ENCODE measurements at regions not wholly inside any gene's neighbourhood (a gene's known extent, or its start where the extent isn't known, plus 50 kb on each side); places are given as distances from the start of the nearest gene placed in this dataset.

GRCh38 chr11:19555266-19555665 is 157.4 kb upstream of the NAV2 start:
- DNase-seq (no peak), ATAC-seq (ENCODE audit: low read depth in 2 of 2) (no peak)
- no peak overlapping the region for H3K27ac Mint-ChIP-seq
- H3K4me3 Mint-ChIP-seq = no peak overlapping the region
- Histone ChIP-seq H3K4me1 (ENCODE audit: control insufficient read depth, insufficient read depth, low read length, poor library complexity, severe bottlenecking) (no peaks in the 10 kb centered on the region), H3K27me3 (ENCODE audit: control insufficient read depth, insufficient read depth, low read length) (no peaks in the 10 kb centered on the region), H3K9me3 (ENCODE audit: control insufficient read depth in 2 of 2, low read length in 2 of 2) (no peaks in the 10 kb centered on the region), H3K27ac (ENCODE audit: insufficient read depth, low read length, poor library complexity, severe bottlenecking) (no peak overlapping the region), H3K36me3 (ENCODE audit: control insufficient read depth, insufficient read depth, low read length) (no peaks in the 10 kb centered on the region), H3K4me3 (ENCODE audit: low read depth, low read length) (no peak overlapping the region)
- H3K36me3 Mint-ChIP-seq = no peaks in the 10 kb centered on the region
- H3K27me3 Mint-ChIP-seq = no peaks in the 10 kb centered on the region
- no peaks in the 10 kb centered on the region for H3K4me1 Mint-ChIP-seq
- no peaks in the 10 kb centered on the region for H3K9me3 Mint-ChIP-seq

- Mint-ChIP-seq H3K4me1 (no peaks in the 10 kb centered on the region), H3K36me3 (no peaks in the 10 kb centered on the region), H3K9me3 (no peaks in the 10 kb centered on the region), H3K27ac (no peak overlapping the region), H3K27me3 (no peaks in the 10 kb centered on the region), H3K4me3 (no peak overlapping the region)
- no peaks in the 10 kb centered on the region for H3K36me3 ChIP-seq (ENCODE audit: control insufficient read depth, insufficient read depth, low read length)
- no peaks in the 10 kb centered on the region for H3K4me1 ChIP-seq (ENCODE audit: control insufficient read depth, insufficient read depth, low read length, poor library complexity, severe bottlenecking)
- no peaks in the 10 kb centered on the region for H3K9me3 ChIP-seq (ENCODE audit: control insufficient read depth in 2 of 2, low read length in 2 of 2)
- H3K27ac ChIP-seq (ENCODE audit: insufficient read depth, low read length, poor library complexity, severe bottlenecking) = no peak overlapping the region
- DNase-seq (peak; percentile 22 to 63 (median 28)), ATAC-seq (ENCODE audit: low read depth in 2 of 2) (peak; percentile 32 to 35)
- no peaks in the 10 kb centered on the region for H3K27me3 ChIP-seq (ENCODE audit: control insufficient read depth, insufficient read depth, low read length)
- H3K4me3 ChIP-seq (ENCODE audit: low read depth, low read length) = no peak overlapping the region
Observed at GRCh38 chr11:19553683-19554333, 158.8 kb upstream of the NAV2 start.

- H3K27me3 Mint-ChIP-seq = peaks cover 3% of the 10 kb centered on the region
- H3K27ac Mint-ChIP-seq = no peak overlapping the region
- Histone ChIP-seq H3K4me3 (ENCODE audit: low read depth, low read length) (no peak overlapping the region), H3K27me3 (ENCODE audit: control insufficient read depth, insufficient read depth, low read length) (no peaks in the 10 kb centered on the region), H3K27ac (ENCODE audit: insufficient read depth, low read length, poor library complexity, severe bottlenecking) (no peak overlapping the region), H3K4me1 (ENCODE audit: control insufficient read depth, insufficient read depth, low read length, poor library complexity, severe bottlenecking) (no peaks in the 10 kb centered on the region), H3K9me3 (ENCODE audit: control insufficient read depth in 2 of 2, low read length in 2 of 2) (no peaks in the 10 kb centered on the region), H3K36me3 (ENCODE audit: control insufficient read depth, insufficient read depth, low read length) (no peaks in the 10 kb centered on the region)
- H3K4me1 Mint-ChIP-seq = no peaks in the 10 kb centered on the region
- ATAC-seq (ENCODE audit: low read depth in 2 of 2) (no peak), DNase-seq (no peak)
- no peak overlapping the region for H3K4me3 Mint-ChIP-seq
- no peaks in the 10 kb centered on the region for H3K9me3 Mint-ChIP-seq
- H3K36me3 Mint-ChIP-seq = no peaks in the 10 kb centered on the region
Observed at GRCh38 chr11:19552656-19553260, 159.9 kb upstream of the NAV2 start.

- Mint-ChIP-seq H3K4me3 (no peak overlapping the region), H3K27me3 (peaks cover 7% of the 10 kb centered on the region), H3K27ac (peak overlapping the region in 1 of 3 donors; percentile 55), H3K9me3 (no peaks in the 10 kb centered on the region), H3K36me3 (no peaks in the 10 kb centered on the region), H3K4me1 (no peaks in the 10 kb centered on the region)
- no peak for ATAC-seq (ENCODE audit: low read depth in 2 of 2)
- no peaks in the 10 kb centered on the region for H3K27me3 ChIP-seq (ENCODE audit: control insufficient read depth, insufficient read depth, low read length)
- H3K36me3 ChIP-seq (ENCODE audit: control insufficient read depth, insufficient read depth, low read length) = no peaks in the 10 kb centered on the region
- H3K27ac ChIP-seq (ENCODE audit: insufficient read depth, low read length, poor library complexity, severe bottlenecking) = no peak overlapping the region
- H3K4me1 ChIP-seq (ENCODE audit: control insufficient read depth, insufficient read depth, low read length, poor library complexity, severe bottlenecking) = no peaks in the 10 kb centered on the region
- H3K9me3 ChIP-seq (ENCODE audit: control insufficient read depth in 2 of 2, low read length in 2 of 2) = no peaks in the 10 kb centered on the region
- no peak for DNase-seq
- H3K4me3 ChIP-seq (ENCODE audit: low read depth, low read length) = no peak overlapping the region
Observed at GRCh38 chr11:19552161-19552560, 160.5 kb upstream of the NAV2 start.

GRCh38 chr11:19551457-19551856 is 161.2 kb upstream of the NAV2 start:
- ATAC-seq (ENCODE audit: low read depth in 2 of 2) = no peak
- Mint-ChIP-seq H3K4me3 (no peak overlapping the region), H3K4me1 (no peaks in the 10 kb centered on the region), H3K36me3 (no peaks in the 10 kb centered on the region), H3K9me3 (no peaks in the 10 kb centered on the region), H3K27me3 (peaks cover 11% of the 10 kb centered on the region), H3K27ac (no peak overlapping the region)
- H3K4me1 ChIP-seq (ENCODE audit: control insufficient read depth, insufficient read depth, low read length, poor library complexity, severe bottlenecking) = no peaks in the 10 kb centered on the region
- no peak overlapping the region for H3K4me3 ChIP-seq (ENCODE audit: low read depth, low read length)
- H3K36me3 ChIP-seq (ENCODE audit: control insufficient read depth, insufficient read depth, low read length) = no peaks in the 10 kb centered on the region
- no peak overlapping the region for H3K27ac ChIP-seq (ENCODE audit: insufficient read depth, low read length, poor library complexity, severe bottlenecking)
- no peaks in the 10 kb centered on the region for H3K9me3 ChIP-seq (ENCODE audit: control insufficient read depth in 2 of 2, low read length in 2 of 2)
- H3K27me3 ChIP-seq (ENCODE audit: control insufficient read depth, insufficient read depth, low read length) = no peaks in the 10 kb centered on the region
- no peak for DNase-seq

- Mint-ChIP-seq H3K4me3 (no peak overlapping the region), H3K4me1 (no peaks in the 10 kb centered on the region), H3K36me3 (no peaks in the 10 kb centered on the region), H3K27ac (no peak overlapping the region), H3K27me3 (peaks cover 18% of the 10 kb centered on the region), H3K9me3 (peaks cover 0 to 2% (median 0%) of the 10 kb centered on the region in 7 donors)
- Histone ChIP-seq H3K4me1 (ENCODE audit: control insufficient read depth, insufficient read depth, low read length, poor library complexity, severe bottlenecking) (no peaks in the 10 kb centered on the region), H3K27me3 (ENCODE audit: control insufficient read depth, insufficient read depth, low read length) (no peaks in the 10 kb centered on the region), H3K36me3 (ENCODE audit: control insufficient read depth, insufficient read depth, low read length) (no peaks in the 10 kb centered on the region), H3K4me3 (ENCODE audit: low read depth, low read length) (no peak overlapping the region), H3K9me3 (ENCODE audit: control insufficient read depth in 2 of 2, low read length in 2 of 2) (no peaks in the 10 kb centered on the region), H3K27ac (ENCODE audit: insufficient read depth, low read length, poor library complexity, severe bottlenecking) (no peak overlapping the region)
- ATAC-seq (ENCODE audit: low read depth in 2 of 2) (no peak), DNase-seq (no peak)
Observed at GRCh38 chr11:19547044-19547443, 165.6 kb upstream of the NAV2 start.

GRCh38 chr11:19546325-19546724 is 166.3 kb upstream of the NAV2 start:
- H3K9me3 Mint-ChIP-seq = peaks cover 0 to 2% (median 0%) of the 10 kb centered on the region in 7 donors
- Histone ChIP-seq H3K4me3 (ENCODE audit: low read depth, low read length) (no peak overlapping the region), H3K27me3 (ENCODE audit: control insufficient read depth, insufficient read depth, low read length) (no peaks in the 10 kb centered on the region), H3K36me3 (ENCODE audit: control insufficient read depth, insufficient read depth, low read length) (no peaks in the 10 kb centered on the region), H3K27ac (ENCODE audit: insufficient read depth, low read length, poor library complexity, severe bottlenecking) (no peak overlapping the region), H3K9me3 (ENCODE audit: control insufficient read depth in 2 of 2, low read length in 2 of 2) (no peaks in the 10 kb centered on the region), H3K4me1 (ENCODE audit: control insufficient read depth, insufficient read depth, low read length, poor library complexity, severe bottlenecking) (no peaks in the 10 kb centered on the region)
- H3K36me3 Mint-ChIP-seq = no peaks in the 10 kb centered on the region
- H3K27ac Mint-ChIP-seq = no peak overlapping the region
- no peak overlapping the region for H3K4me3 Mint-ChIP-seq
- DNase-seq (no peak), ATAC-seq (ENCODE audit: low read depth in 2 of 2) (no peak)
- H3K27me3 Mint-ChIP-seq = peaks cover 18% of the 10 kb centered on the region
- H3K4me1 Mint-ChIP-seq = no peaks in the 10 kb centered on the region

GRCh38 chr11:19541521-19542049 is 171.1 kb upstream of the NAV2 start:
- no peaks in the 10 kb centered on the region for H3K27me3 ChIP-seq (ENCODE audit: control insufficient read depth, insufficient read depth, low read length)
- no peak for ATAC-seq (ENCODE audit: low read depth in 2 of 2)
- Mint-ChIP-seq H3K4me3 (no peak overlapping the region), H3K4me1 (no peaks in the 10 kb centered on the region), H3K27ac (no peak overlapping the region), H3K36me3 (no peaks in the 10 kb centered on the region), H3K27me3 (peaks cover 8% of the 10 kb centered on the region), H3K9me3 (peaks cover 0 to 2% (median 0%) of the 10 kb centered on the region in 7 donors)
- DNase-seq = no peak
- H3K27ac ChIP-seq (ENCODE audit: insufficient read depth, low read length, poor library complexity, severe bottlenecking) = no peak overlapping the region
- H3K36me3 ChIP-seq (ENCODE audit: control insufficient read depth, insufficient read depth, low read length) = no peaks in the 10 kb centered on the region
- H3K4me1 ChIP-seq (ENCODE audit: control insufficient read depth, insufficient read depth, low read length, poor library complexity, severe bottlenecking) = no peaks in the 10 kb centered on the region
- no peak overlapping the region for H3K4me3 ChIP-seq (ENCODE audit: low read depth, low read length)
- H3K9me3 ChIP-seq (ENCODE audit: control insufficient read depth in 2 of 2, low read length in 2 of 2) = no peaks in the 10 kb centered on the region
